HG02870 (cell line): ENCODE measurements at regions not wholly inside any gene's neighbourhood (a gene's known extent, or its start where the extent isn't known, plus 50 kb on each side); places are given as distances from the start of the nearest gene placed in this dataset.

Experiments
- ATAC-seq: cut with Tn5 transposase; IDR thresholded peaks from one replicate; pipeline ENCODE4 v1.9.1; 2021; ENCODE audit warnings: mild to moderate bottlenecking, moderate library complexity; ENCODE audit not compliant: unreplicated experiment

DNA sequence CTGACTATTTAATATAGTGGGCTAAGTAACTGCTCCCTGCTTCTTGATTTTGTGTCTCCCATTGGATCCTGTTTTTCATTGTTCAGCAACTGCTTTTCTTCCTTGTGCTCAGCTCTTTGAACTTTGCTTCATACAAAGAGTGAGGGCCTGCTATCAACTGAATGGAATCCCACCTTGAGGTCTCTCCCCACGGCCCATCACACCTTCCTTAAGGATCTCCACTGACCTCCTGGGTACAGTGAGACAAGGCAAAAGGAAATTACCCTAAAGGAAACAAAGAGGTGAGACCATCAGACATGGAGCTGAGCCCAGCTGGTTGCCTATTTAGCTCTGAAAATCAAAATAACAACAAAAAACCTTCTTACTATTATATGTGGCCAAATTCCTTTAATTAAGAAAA is 91.3 kb upstream of the RPL34 start:
- ATAC-seq: no peak

DNA sequence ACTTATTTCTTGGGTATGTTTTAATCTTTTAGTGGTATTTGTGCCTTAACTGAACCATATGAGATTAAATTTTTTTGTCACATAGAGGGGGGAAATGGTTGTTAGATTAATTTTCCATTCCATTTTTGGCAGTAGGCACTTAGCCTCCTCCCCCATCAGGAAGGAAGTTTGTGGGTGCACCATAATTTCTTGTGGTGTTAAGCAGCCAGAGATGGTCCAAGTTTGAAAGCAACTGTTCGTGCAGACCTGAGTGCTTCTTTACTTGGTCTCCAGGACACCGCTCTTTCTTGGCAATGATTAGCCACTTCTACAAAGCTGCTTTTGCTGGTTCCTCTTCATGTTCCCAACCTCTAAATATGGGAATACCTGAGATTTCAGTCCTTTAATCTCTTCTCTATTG is 92.7 kb upstream of the RPL34 start:
- ATAC-seq: no peak

GRCh38 chr4:108520807-108521206 is 99.6 kb upstream of the RPL34 start:
- no peak for ATAC-seq

- ATAC-seq: no peak
These were observed 100.3 kb upstream of the RPL34 start for GRCh38 chr4:108519911-108520601.

- ATAC-seq: no peak
These were observed 101.1 kb upstream of the RPL34 start for GRCh38 chr4:108519208-108519833.

- peak; percentile 48 for ATAC-seq
These were observed 107.5 kb upstream of the RPL34 start for GRCh38 chr4:108512615-108513505.

DNA sequence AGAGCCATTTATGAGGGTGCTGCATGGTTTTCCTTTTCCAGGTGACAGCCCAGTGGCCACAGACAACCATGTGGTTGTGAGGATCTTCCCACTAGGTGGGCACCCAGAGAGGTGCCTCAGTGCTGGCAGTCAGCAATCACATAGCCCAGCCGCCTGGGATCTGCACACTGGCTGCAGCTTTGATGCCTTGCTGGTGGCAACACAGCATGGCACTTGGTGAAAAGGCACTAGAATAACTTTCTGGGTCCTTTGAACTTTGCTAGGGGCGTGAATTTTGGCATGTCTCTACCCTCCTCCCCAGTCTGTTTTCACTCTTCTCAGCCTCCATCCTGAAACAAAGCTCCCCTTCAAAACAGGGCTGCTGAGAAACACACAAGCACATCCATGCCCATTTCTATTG is 108.8 kb upstream of the RPL34 start:
- ATAC-seq: no peak

DNA sequence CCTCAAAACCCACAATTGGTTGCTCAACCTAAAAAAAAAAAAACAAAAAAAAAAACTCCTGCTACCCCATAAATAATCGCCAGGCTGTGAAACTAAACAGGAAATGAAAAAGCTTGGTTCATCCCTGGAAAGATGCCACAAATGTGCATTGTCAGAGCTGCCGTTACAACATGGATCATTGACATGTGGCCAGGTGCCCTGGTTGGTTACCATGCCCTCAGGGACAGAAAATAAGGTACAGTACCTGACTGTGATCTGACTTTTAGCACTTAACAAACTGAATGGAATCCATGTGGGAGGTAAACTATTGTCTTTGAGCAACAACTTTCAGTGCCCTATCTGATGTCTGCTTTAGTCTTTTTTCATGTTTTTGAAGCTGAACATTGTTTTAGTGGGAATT is 118.0 kb upstream of the RPL34 start:
- ATAC-seq: no peak

DNA sequence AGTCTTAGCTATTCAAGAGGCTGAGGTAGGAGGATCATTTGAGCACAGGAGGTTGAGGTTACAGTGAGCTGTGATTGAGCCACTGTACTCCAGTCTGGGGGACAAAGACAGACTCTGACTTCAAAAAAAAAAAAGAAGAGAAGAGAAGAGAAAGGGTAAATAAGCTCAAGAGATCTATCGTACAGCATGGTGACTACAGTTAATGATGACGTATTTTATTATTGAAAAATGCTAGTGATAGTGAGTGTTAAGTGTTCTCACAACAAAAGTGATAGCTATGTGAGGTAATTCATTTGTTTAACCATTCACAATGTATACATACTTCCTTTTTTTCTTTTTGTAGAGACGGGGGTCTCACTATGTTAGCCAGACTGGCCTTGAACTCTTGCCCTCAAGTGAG is 121.5 kb upstream of the RPL34 start:
- no peak for ATAC-seq

DNA sequence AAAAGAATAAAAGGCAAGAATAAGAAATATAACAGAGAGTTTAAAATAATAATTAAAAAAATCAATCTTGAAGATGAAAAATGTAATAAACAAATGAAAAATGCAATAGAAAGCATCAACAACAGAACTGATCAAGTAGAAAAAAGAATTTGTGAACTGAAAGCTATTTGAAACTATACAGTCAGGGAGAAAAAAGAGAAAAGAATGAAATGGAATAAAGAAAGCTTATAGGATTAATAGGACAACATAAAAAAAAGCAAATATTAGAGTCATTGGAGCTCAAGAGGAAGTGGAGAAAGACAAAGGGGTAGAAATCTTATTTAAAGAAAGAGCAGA is 126.8 kb upstream of the RPL34 start:
- no peak for ATAC-seq

DNA sequence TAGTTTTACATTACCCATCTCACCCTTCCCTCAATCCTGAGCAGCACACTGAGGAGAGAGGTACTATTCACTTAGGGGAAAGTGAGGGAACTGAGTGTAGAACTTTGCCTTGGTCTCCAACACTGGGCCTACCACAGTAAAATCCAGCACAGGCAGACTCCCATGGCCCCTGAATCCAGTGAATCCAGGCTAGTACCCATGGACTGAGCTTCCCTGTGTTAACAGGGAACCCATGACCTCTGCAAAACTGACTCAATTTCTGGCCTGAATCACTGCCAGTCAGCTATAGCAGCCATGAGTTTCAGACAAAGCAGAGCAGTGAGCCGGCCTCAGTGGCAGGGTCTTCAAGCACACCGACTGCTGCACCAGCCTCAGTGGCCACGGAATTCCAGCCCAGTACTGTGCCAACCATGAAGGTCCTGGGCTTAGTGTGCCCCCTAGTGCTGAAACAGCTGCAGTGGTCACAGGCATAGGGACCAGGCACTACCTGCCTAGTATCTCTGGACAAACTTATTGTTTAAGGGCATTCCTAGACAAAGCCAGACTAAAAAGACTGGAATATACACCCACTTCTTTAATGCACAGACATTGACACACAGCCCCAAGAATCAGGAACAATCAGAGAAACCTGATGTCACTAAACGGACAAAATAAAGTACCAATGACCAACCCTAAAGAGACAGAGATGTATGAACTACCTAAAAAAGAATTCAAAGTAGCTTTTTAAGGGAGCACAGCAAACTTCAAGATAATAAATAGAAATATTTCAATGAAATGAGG is 127.4 kb upstream of the RPL34 start:
- no peak for ATAC-seq

DNA sequence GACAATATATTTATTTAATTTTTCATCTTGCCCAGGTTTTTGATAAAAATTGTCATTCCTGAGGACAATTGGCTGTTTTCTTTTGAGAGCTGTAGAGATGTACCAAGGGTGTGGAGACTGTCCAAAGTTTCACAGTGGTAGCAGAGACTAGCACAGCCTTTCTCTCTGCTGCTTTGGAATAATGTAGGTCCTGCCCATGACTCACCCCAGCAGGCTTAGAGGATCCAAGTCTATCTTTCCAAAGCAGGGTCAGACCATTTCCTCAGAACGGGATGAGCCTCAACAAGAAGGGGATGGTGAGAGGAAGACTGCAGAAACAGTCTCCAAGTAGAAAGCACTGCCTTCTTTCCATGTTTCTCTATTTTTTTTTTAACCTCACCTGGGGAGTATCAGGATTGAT is 131.5 kb upstream of the RPL34 start:
- no peak for ATAC-seq

DNA sequence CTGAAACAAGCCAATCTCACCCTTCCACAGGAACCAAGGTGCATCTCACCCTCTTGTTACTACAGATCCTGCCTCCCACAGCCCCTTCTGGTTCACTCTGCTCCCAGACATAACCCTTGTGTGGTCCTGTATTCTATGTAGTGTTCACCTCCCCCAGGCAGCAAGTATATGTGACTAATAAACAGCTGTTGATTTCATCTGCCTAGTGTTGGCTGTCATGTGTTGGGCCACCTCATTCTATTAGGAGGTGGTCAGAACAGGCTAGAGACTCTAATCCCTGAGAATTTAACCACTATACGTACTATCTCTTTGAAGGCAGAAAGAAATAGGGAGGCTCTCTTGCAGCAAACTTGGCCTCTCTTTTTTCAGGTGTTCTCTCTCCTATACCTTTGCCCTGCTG is 134.3 kb upstream of the RPL34 start:
- ATAC-seq: no peak

- no peak for ATAC-seq
These were observed 136.2 kb upstream of the RPL34 start for GRCh38 chr4:108484187-108484586.

- no peak for ATAC-seq
These were observed 136.7 kb upstream of the RPL34 start for GRCh38 chr4:108483650-108484049.

DNA sequence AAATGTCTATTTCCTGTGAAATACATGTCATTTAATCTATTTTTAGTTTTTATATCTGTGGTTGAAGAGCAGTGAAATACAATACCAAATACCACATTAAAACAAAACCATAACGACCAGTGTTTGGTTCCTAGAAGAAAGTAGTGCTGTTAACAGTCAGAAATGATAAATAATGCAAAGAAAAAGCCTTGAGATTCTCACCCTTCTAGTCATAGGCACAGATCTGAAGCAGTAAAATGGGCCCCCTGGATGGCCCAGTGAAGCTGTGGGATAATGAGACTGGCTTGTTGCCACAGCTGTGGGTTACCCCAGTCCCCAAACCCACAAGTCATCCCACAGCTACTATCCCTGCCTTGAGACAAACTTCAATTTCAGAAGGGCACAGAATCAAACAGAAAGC is 137.3 kb upstream of the RPL34 start:
- ATAC-seq: no peak

DNA sequence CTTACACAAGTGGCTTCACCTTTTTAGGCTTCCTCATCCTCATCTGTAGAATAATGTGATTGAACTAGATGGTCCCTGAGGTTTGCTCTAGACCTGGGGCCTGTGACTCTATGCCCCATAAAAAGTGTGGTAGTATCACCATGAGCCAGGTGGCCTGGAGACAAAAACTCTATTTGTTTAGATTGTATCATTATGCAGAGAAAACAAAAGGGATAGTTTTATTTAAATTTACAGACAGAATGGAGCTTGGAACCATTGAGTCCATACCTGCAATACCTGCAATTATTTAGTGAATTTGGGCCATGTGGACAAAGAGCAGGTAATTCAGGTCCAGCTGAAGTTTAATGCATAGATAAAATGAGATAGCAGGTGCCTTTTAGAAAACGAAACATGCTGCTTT is 139.5 kb upstream of the RPL34 start:
- ATAC-seq: no peak

GRCh38 chr4:108477527-108478108 is 142.8 kb upstream of the RPL34 start:
- no peak for ATAC-seq

- ATAC-seq: no peak
These were observed 147.1 kb upstream of the RPL34 start for GRCh38 chr4:108473163-108473720.
